Small intestine (tissue), 7 donors: ENCODE measurements at regions not wholly inside any gene's neighbourhood (a gene's known extent, or its start where the extent isn't known, plus 50 kb on each side); places are given as distances from the start of the nearest gene placed in this dataset.

Source experiments
- DNase-seq, 2 donors: peaks; one replicate each; pipeline versions ENCODE4 v3.0.0 to v3.0.0-alpha.2; 2013
- FAIRE-seq: peaks from 2 replicates; lab custom pipeline; 2012; peaks lifted over from hg19 to GRCh38; lab: Jason Lieb, UNC
- H3K27ac ChIP-seq, 3 donors: one replicate each; pipeline ENCODE4 v1.5.1; 2013; ENCODE audit warnings: low read length in 2 of 3, mild to moderate bottlenecking in 2 of 3, control low read depth in 1 of 3, inconsistent platforms in 1 of 3, low read depth in 1 of 3, moderate library complexity in 1 of 3
- H3K27me3 ChIP-seq, 3 donors: one replicate each; pipeline ENCODE4 v1.6.1; 2013; ENCODE audit warnings: low read length in 3 of 3, inconsistent platforms in 1 of 3; ENCODE audit not compliant: control insufficient read depth in 3 of 3, insufficient read depth in 3 of 3
- H3K36me3 ChIP-seq, 3 donors: one replicate each; pipeline ENCODE4 v1.6.1; 2013; ENCODE audit warnings: low read length in 3 of 3, inconsistent platforms in 1 of 3, low read depth in 1 of 3, mild to moderate bottlenecking in 1 of 3, moderate library complexity in 1 of 3; ENCODE audit not compliant: control insufficient read depth in 3 of 3, insufficient read depth in 2 of 3
- H3K4me1 ChIP-seq, 3 donors: one replicate each; pipeline ENCODE4 v1.6.1; 2013; ENCODE audit warnings: low read length in 2 of 3, inconsistent platforms in 1 of 3, low read depth in 1 of 3, mild to moderate bottlenecking in 1 of 3, moderate library complexity in 1 of 3; ENCODE audit not compliant: control insufficient read depth in 3 of 3, insufficient read depth in 2 of 3
- H3K4me3 ChIP-seq, 3 donors: one replicate each; pipeline ENCODE4 v1.5.1; 2013; ENCODE audit warnings: low read length in 3 of 3, control low read depth in 1 of 3, inconsistent platforms in 1 of 3, low read depth in 1 of 3, mild to moderate bottlenecking in 1 of 3, moderate library complexity in 1 of 3
- H3K9me3 ChIP-seq, 2 donors: one replicate each; pipeline ENCODE4 v1.6.1; 2013; ENCODE audit warnings: low read depth in 1 of 2, low read length in 1 of 2; ENCODE audit not compliant: control insufficient read depth in 2 of 2, insufficient read depth in 1 of 2
- WGBS, 3 donors: extraction: QIAGEN DNeasy Blood & Tissue Kit; methylation state at CpG; one replicate each; pipeline ENCODE4 v1.1.7; 2013; 5-methylcytosine and 5-hydroxymethylcytosine counted together
- donor health status: healthy with polysubstance abuse.
- donor health status: control.
- donor health status: control.
- donor health status: Bipolar disorder and iron deficiency.
- donor health status: healthy.

GRCh38 chr7:113976508-113976907, 57.7 kb upstream of the PPP1R3A start:
- Histone ChIP-seq H3K27ac (no peak overlapping the region), H3K4me3 (no peak overlapping the region), H3K4me1 (no peaks in the 10 kb centered on the region), H3K27me3 (no peaks in the 10 kb centered on the region), H3K9me3 (no peaks in the 10 kb centered on the region), H3K36me3 (no peaks in the 10 kb centered on the region)
- DNase-seq = no peak
- 82 to 87% (median 85%) methylated on average over 4 of the region's 4 CpGs for WGBS, 3 donors
- FAIRE-seq = no peak

DNA sequence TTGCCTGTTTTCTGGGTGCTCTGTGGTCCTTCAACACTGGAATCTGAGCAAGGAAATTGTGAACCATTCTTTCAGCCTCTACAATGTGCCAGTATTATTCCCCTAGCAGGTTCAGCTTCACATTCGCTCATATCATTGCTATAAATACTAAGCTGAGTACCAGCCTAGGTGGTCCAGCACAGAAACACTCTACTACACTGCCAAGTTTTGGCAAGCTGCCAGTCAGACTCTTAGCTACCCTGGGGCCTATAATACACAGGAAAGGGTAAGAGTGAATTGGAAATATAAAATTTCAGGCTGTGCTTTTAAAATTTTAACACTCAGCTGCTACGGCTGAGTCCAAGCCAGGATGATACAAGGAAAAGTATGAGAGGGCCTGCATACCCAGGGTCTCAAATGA, 49.9 kb upstream of the PPP1R3A start:
- Histone ChIP-seq H3K9me3 (no peaks in the 10 kb centered on the region), H3K4me1 (no peaks in the 10 kb centered on the region), H3K27ac (no peak overlapping the region), H3K27me3 (no peaks in the 10 kb centered on the region), H3K4me3 (no peak overlapping the region), H3K36me3 (no peaks in the 10 kb centered on the region)
- 44 to 49% (median 46%) methylated on average over 2 of the region's 2 CpGs for WGBS, 3 donors
- FAIRE-seq (no peak), DNase-seq (no peak)
